B cell (primary cell): ENCODE measurements at regions not wholly inside any gene's neighbourhood (a gene's known extent, or its start where the extent isn't known, plus 50 kb on each side); places are given as distances from the start of the nearest gene placed in this dataset.

Experiments
- CTCF ChIP-seq: fragments of 200-600 bp; IDR thresholded peaks from one replicate; pipeline ENCODE4 v1.8.0; 2022; ENCODE audit warnings: antibody characterized with exemption, mild to moderate bottlenecking
- EZH2 ChIP-seq: IDR thresholded peaks from 2 replicates; pipeline ENCODE4 v1.6.1; 2012; ENCODE audit warnings: borderline replicate concordance, low read depth, mild to moderate bottlenecking, moderate library complexity, low read length; ENCODE audit not compliant: insufficient read depth, poor library complexity, severe bottlenecking

GRCh38 chr6:122180132-122180531, 219.3 kb upstream of the HSF2 start:
- TF ChIP-seq CTCF (no peak), EZH2 (no peak)
